ENCODE measurements at regions not wholly inside any gene's neighbourhood (a gene's known extent, or its start where the extent isn't known, plus 50 kb on each side); places are given as distances from the start of the nearest gene placed in this dataset.

DNA sequence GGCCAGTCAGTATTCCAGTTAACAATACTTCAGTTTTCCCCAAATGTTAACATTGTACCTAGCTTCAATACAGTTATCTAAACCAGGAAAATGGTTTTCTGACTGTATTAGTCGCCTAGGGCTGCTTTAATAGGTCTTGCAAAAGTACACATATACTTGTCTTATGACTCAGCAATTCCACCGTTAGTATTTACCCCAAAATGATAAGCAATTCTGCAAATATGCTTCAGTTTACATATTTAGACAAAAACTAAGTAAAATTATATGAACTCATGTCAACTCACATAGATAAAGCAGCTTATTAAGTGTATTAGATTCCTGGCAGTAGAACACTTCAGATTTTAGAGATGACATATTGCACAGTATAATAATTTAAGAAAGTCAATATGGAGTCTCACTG lies 363.3 kb downstream of the ARL4A start:
- Mint-ChIP-seq H3K9me3 (no peaks in the 10 kb centered on the region), H3K27ac (no peak overlapping the region), H3K4me3 (no peak overlapping the region), H3K36me3 (no peaks in the 10 kb centered on the region), H3K27me3 (no peaks in the 10 kb centered on the region), H3K4me1 (peaks cover 3% of the 10 kb centered on the region)
- no peak for ATAC-seq (ENCODE audit: low read depth)
- DNase-seq (ENCODE audit: low spot score in 2 of 2) = no peak

DNA sequence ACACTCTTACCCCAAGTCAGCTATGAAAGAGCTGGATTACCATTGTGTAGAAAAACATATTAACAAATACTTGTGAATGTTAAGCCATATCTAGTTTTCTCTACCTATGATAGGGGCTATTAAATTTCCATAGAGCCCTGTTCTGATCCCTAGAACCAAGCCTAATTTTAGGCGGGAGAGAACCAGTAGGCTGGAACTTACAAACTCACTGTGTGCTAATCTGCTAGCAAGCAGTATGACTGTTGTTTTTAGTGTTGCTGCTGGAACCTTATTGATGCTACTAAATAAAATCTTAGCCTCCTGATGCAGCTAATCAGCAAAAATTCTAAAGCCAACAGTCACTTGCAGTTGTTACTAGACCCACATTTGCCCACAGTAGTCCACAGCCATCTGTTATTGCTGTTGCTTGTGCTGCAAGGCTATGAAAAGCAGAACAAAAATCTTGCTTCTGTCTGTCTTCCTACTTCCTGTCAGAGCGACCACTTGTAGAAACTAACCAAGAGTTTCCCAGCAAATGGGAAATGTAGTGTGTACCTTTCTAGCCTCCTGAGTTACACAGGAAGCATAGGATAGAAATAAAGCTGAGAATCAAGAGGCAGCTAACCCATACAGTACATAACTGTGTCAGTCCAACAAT lies 368.4 kb downstream of the ARL4A start:
- peaks cover 23% of the 10 kb centered on the region for H3K4me1 Mint-ChIP-seq
- DNase-seq (ENCODE audit: low spot score in 2 of 2) = no peak
- ATAC-seq (ENCODE audit: low read depth) = peak; percentile 49
- H3K36me3 Mint-ChIP-seq = peaks cover 2% of the 10 kb centered on the region
- no peaks in the 10 kb centered on the region for H3K27me3 Mint-ChIP-seq
- H3K27ac Mint-ChIP-seq = peak overlapping the region; percentile 86
- H3K9me3 Mint-ChIP-seq = peaks cover 2% of the 10 kb centered on the region
- peak overlapping the region; percentile 59 for H3K4me3 Mint-ChIP-seq

DNA sequence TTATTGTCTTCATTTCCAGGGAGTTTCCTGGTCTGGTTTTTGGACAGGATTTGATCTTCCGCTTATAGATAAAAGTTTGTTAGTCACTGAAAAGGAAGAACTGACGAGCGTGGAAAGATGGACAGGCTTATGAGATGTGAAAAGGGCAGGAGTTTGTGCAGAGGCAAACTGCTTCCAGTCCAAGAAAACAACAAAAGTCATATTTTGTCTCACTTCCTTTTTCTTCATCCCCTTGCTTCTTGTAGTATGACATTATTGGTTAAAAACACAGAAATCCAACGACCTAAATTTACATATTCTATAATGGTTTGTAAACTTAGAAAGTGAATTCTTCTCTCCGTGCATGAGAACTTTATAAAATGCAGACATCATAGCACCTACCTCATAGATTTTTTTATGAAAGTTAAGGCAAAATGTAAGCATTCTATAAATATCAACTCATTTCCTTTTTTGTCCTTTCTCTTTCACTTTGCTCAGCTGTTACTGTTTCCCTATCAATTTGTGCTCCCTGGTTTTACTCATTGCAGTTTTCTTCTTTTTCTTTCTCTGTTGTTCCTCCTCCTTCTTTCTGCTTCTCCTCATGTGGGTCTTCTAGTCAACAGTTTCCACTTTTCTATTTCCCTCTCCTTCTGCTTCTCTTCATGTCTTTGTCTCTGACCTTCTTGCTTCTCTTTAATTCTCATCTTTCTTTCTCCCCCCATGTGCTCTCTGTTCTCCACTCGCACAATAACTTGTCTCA lies 370.2 kb downstream of the ARL4A start:
- ATAC-seq (ENCODE audit: low read depth) = peak; percentile 86
- peak overlapping the region; percentile 86 for H3K27ac Mint-ChIP-seq

DNA sequence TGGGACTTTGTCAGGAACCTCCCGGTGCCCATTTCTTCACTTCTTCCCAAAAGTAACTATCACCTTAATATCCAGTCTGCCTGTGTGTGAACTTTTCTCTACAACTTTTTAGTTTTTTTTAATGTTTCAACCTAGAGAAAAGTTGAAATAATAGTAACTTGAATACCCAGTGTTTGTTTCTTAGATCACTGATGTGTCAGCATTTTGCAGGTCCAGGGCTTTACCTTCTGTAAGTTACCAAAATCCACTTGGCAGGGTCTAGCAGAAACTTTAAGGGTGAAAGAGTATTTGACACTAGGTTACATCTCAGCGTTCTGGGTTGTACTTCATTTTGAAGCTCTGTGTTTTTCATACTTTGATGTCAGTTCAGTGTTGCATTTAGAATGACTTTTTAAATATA lies 372.7 kb downstream of the ARL4A start:
- Mint-ChIP-seq H3K36me3 (peaks cover 2% of the 10 kb centered on the region), H3K4me3 (no peak overlapping the region), H3K27ac (no peak overlapping the region), H3K4me1 (peaks cover 23% of the 10 kb centered on the region), H3K27me3 (no peaks in the 10 kb centered on the region), H3K9me3 (peaks cover 2% of the 10 kb centered on the region)
- no peak for ATAC-seq (ENCODE audit: low read depth)
- DNase-seq (ENCODE audit: low spot score in 2 of 2) = no peak

More for the DNA sequence above, 370.2 kb downstream of the ARL4A start:
- H3K4me3 Mint-ChIP-seq = peak overlapping the region; percentile 84
- H3K36me3 Mint-ChIP-seq = peaks cover 2% of the 10 kb centered on the region
- no peaks in the 10 kb centered on the region for H3K27me3 Mint-ChIP-seq
- H3K9me3 Mint-ChIP-seq = peaks cover 2% of the 10 kb centered on the region
- DNase-seq (ENCODE audit: low spot score in 2 of 2) = peak in 1 of 2 donors; percentile 7
- peaks cover 23% of the 10 kb centered on the region for H3K4me1 Mint-ChIP-seq

DNA sequence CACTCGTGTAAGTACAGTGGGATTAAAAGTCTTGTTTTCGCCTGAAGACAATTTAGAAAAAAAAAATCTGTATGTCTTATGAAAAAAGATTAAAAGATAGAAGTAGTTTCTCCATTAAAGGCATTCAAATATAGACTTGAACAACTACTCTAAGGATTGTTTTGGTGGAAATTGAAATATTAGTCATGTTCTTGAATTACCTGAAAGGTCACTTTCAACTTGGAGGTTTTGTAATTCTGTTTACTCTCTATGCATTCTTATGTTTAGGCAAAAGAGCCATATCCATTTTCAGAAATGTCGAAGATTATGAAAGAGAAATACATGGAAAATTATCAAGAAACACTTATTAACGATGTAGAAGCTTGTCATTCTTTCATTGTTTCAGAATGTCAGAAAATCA lies 373.7 kb downstream of the ARL4A start:
- no peak overlapping the region for H3K27ac Mint-ChIP-seq
- H3K27me3 Mint-ChIP-seq = no peaks in the 10 kb centered on the region
- peaks cover 17% of the 10 kb centered on the region for H3K4me1 Mint-ChIP-seq
- H3K4me3 Mint-ChIP-seq = no peak overlapping the region
- no peak for DNase-seq (ENCODE audit: low spot score in 2 of 2)
- no peak for ATAC-seq (ENCODE audit: low read depth)
- H3K36me3 Mint-ChIP-seq = peaks cover 2% of the 10 kb centered on the region
- peaks cover 2% of the 10 kb centered on the region for H3K9me3 Mint-ChIP-seq

DNA sequence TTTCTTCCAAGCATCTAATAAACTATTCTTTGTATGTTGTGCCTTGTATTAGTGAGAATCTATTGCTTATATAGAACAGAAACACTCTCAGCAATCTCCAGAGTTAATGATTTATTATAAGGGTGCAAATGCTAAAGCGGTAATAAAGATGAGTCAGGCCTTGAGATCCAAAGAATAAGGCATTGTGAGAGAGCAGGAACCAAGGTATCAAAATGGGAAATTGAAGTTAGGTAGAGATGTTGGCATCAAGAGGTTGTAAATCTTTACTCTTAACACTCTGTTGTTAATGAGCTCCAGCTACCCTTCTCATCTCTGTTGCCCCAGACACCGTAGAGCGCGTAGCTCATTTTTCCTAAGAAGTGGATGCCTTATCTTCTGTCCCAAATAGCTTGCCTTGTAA lies 375.2 kb downstream of the ARL4A start:
- H3K4me3 Mint-ChIP-seq = no peak overlapping the region
- no peak for ATAC-seq (ENCODE audit: low read depth)
- no peak for DNase-seq (ENCODE audit: low spot score in 2 of 2)

DNA sequence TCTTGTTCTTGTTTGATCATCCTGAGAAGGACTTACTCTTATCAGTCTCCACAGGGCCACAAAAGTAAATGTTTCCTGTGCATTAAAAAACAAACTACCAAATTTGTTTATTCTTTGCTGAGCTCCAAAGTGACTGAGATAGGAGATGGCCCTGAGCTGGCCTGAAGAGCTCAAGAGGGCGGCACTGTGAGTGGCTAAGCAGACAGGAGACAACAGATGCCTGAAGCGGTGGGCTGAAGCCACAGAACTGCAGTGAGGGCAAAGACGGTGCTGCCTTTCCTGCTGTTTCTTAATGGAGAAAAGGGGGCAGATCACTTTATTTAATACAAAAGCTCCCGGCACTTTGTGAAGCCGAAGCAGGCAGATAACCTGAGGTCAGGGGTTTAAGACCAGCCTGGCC lies 379.6 kb downstream of the ARL4A start:
- Mint-ChIP-seq H3K9me3 (no peaks in the 10 kb centered on the region), H3K36me3 (no peaks in the 10 kb centered on the region), H3K4me3 (no peak overlapping the region), H3K27me3 (no peaks in the 10 kb centered on the region), H3K27ac (no peak overlapping the region), H3K4me1 (no peaks in the 10 kb centered on the region)
- DNase-seq (ENCODE audit: low spot score in 2 of 2) = no peak
- ATAC-seq (ENCODE audit: low read depth) = no peak

More for the DNA sequence above, 375.2 kb downstream of the ARL4A start:
- H3K9me3 Mint-ChIP-seq = peaks cover 2% of the 10 kb centered on the region
- H3K27ac Mint-ChIP-seq = no peak overlapping the region
- H3K4me1 Mint-ChIP-seq = peaks cover 8% of the 10 kb centered on the region
- peaks cover 2% of the 10 kb centered on the region for H3K36me3 Mint-ChIP-seq
- no peaks in the 10 kb centered on the region for H3K27me3 Mint-ChIP-seq

DNA sequence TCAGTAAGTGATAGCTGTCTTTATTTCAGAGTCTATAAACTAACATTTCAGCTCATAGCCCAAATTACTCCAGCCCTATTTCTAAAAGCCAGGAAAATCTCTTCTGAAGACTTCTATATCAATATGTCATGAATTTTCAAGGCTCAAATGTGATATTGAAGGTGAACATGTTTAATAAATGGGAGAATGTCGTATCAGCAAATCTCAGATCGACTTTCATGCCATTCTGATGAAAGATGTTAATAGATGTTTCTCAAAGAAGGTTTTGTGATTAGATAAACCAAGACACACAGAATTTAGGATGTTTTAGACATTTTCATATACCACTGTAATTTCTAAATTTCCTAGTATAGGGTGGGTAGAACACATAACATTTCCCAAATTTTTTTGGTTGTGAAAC lies 380.6 kb downstream of the ARL4A start:
- no peak for DNase-seq (ENCODE audit: low spot score in 2 of 2)
- no peaks in the 10 kb centered on the region for H3K36me3 Mint-ChIP-seq
- no peak overlapping the region for H3K4me3 Mint-ChIP-seq
- ATAC-seq (ENCODE audit: low read depth) = no peak
- no peaks in the 10 kb centered on the region for H3K4me1 Mint-ChIP-seq
- H3K27ac Mint-ChIP-seq = no peak overlapping the region
- H3K27me3 Mint-ChIP-seq = no peaks in the 10 kb centered on the region
- no peaks in the 10 kb centered on the region for H3K9me3 Mint-ChIP-seq

DNA sequence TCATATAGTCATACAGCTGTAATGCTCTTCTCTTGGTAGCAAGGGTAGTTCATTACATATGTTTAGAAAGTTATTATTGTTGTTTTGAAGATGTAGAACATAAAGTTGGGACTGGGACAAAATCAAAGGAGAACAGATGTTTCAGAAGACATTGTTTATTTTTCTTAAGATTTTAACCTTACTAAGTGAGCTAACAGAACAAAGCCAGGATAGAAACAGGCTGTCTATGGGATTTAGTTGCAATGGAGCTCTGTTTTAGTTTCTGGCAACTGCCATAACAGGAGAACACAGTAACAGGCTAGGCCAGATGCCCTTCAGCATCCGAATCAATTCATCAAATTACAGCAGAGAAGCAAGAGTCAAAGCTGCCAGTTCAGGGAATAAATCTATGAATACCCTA lies 382.4 kb downstream of the ARL4A start:
- H3K27me3 Mint-ChIP-seq = no peaks in the 10 kb centered on the region
- no peaks in the 10 kb centered on the region for H3K36me3 Mint-ChIP-seq
- H3K4me3 Mint-ChIP-seq = no peak overlapping the region
- no peaks in the 10 kb centered on the region for H3K4me1 Mint-ChIP-seq
- DNase-seq (ENCODE audit: low spot score in 2 of 2) (no peak), ATAC-seq (ENCODE audit: low read depth) (no peak)
- H3K9me3 Mint-ChIP-seq = no peaks in the 10 kb centered on the region
- no peak overlapping the region for H3K27ac Mint-ChIP-seq

DNA sequence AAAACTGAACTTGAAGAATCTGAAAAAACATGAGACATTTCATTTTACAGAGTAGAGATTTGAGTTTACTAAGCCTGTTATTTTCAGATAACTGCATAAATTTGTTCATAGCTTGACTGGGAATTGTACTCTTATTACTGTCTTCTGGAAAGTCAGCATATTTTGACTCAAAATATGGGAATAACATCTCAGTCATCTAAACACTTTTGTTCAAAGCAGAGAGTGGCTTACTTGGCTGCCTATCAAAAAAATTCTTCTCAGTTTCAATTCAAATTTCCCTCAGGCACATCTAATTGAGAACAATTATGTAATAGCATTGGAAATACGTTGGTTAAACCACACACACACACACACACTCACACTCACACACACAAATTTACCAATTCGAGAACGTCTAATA lies 384.6 kb downstream of the ARL4A start:
- H3K4me1 Mint-ChIP-seq = no peaks in the 10 kb centered on the region
- DNase-seq (ENCODE audit: low spot score in 2 of 2) = no peak
- H3K4me3 Mint-ChIP-seq = no peak overlapping the region
- H3K9me3 Mint-ChIP-seq = no peaks in the 10 kb centered on the region
- H3K36me3 Mint-ChIP-seq = no peaks in the 10 kb centered on the region
- peak overlapping the region; percentile 20 for H3K27ac Mint-ChIP-seq
- H3K27me3 Mint-ChIP-seq = no peaks in the 10 kb centered on the region
- no peak for ATAC-seq (ENCODE audit: low read depth)

DNA sequence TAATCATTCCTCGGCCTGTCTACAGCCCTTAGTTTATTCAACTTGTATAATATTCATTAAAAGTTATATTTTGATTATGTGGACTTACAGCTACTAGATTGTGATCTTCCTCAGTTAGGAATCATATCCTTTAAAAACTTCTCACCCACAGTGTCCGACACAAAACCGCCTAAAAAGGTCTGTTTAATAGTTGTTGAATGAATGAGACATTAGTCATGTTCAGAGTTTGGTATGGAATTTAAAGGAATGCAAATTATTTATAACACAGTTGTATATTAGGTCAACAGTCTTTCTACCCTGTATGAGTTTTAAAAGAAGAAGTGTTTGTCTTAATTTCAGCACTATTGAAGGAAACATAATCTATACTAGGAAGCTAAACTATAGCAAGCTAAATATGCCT lies 390.0 kb downstream of the ARL4A start:
- Mint-ChIP-seq H3K4me1 (no peaks in the 10 kb centered on the region), H3K9me3 (no peaks in the 10 kb centered on the region), H3K4me3 (no peak overlapping the region), H3K36me3 (peaks cover 2% of the 10 kb centered on the region), H3K27me3 (peaks cover 3% of the 10 kb centered on the region), H3K27ac (no peak overlapping the region)
- no peak for ATAC-seq (ENCODE audit: low read depth)
- DNase-seq (ENCODE audit: low spot score in 2 of 2) = no peak

DNA sequence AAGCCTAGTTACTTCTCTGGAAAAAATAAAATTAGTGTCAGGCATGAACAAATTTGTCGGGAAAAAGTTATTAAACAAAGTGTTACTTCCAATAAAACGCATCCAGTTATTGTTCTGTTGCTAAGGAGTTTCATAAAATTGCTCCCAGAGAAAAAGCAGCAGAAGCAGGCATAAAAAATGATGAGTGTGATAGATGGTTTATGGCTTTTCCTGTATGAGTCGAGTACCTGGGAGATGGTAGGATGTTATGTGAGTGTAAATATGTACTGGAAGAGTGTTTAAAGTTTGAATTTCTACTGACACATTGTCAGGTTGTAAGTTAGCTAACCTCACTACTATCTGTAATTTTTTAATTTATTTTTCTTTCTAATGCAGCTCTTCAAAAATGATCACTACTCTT lies 390.7 kb downstream of the ARL4A start:
- peaks cover 2% of the 10 kb centered on the region for H3K36me3 Mint-ChIP-seq
- H3K9me3 Mint-ChIP-seq = no peaks in the 10 kb centered on the region
- DNase-seq (ENCODE audit: low spot score in 2 of 2) (no peak), ATAC-seq (ENCODE audit: low read depth) (no peak)
- H3K27me3 Mint-ChIP-seq = peaks cover 3% of the 10 kb centered on the region
- H3K4me1 Mint-ChIP-seq = no peaks in the 10 kb centered on the region
- no peak overlapping the region for H3K4me3 Mint-ChIP-seq
- no peak overlapping the region for H3K27ac Mint-ChIP-seq

DNA sequence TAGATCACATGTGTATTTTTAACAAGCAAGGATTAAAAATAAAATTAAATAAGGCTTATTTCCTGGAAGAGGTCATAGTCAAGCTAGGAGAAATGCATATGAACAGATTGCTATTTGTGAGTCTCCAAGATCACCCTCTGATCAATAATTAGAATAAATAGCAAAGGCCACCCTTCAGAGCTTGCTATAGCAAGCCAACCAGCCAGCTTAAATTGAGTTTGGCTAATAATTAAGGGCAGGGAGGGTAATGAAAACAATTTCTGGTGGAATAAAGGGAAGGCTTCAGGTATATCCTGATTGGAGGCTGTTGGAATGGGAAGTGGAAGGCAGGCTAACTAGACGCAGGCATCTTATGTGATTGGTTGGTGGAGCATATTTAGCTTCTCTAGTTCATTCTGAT lies 403.5 kb downstream of the ARL4A start:
- DNase-seq (ENCODE audit: low spot score in 2 of 2) = no peak
- Mint-ChIP-seq H3K27ac (no peak overlapping the region), H3K4me3 (no peak overlapping the region), H3K27me3 (peaks cover 9% of the 10 kb centered on the region), H3K4me1 (no peaks in the 10 kb centered on the region), H3K36me3 (peaks cover 1% of the 10 kb centered on the region), H3K9me3 (peaks cover 2% of the 10 kb centered on the region)
- no peak for ATAC-seq (ENCODE audit: low read depth)

DNA sequence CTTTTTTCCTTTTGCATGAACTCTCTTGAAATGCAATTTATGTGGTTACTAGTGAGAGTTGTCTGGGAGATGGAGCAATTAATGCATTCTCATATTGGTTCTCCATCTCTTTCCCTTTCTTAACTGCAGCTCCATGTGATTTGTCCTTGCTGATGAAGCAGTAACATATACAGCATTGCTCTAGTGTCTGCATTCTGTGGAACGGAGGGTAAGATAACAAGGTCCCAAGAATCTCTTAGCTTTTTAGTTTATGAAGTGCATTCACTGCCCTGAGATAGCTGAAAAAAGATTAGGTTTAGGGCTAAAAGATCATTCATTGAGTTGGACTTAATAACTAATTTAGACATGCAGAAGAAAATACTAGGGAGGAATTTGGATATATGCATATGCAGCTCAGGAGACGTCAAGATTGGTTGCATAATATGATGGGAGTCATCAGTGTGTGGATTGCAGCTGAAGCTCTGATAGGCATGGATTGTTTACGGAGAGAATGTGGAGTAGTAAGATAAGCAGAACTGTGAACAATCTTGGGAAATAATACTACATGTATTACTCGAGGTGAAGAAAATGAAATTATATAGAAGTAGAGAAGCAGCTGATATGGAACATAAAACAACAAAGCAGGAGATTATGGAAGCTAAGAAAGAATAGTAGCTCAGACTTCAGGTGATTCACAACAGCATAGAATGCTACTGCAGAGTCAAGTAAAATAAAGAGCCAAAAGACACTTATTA lies 404.7 kb downstream of the ARL4A start:
- Mint-ChIP-seq H3K9me3 (peaks cover 2% of the 10 kb centered on the region), H3K27me3 (peaks cover 9% of the 10 kb centered on the region), H3K4me3 (no peak overlapping the region), H3K36me3 (peaks cover 1% of the 10 kb centered on the region), H3K27ac (no peak overlapping the region), H3K4me1 (no peaks in the 10 kb centered on the region)
- DNase-seq (ENCODE audit: low spot score in 2 of 2) (no peak), ATAC-seq (ENCODE audit: low read depth) (no peak)

All from memory B cell (primary cell).